IMR-90 (cell line): ENCODE measurements at regions not wholly inside any gene's neighbourhood (a gene's known extent, or its start where the extent isn't known, plus 50 kb on each side); places are given as distances from the start of the nearest gene placed in this dataset.

Source experiments
- ATAC-seq: fragments of 200-7000 bp; cut with Tn5 transposase; 2 replicates; pipeline ENCODE4 v1.9.1; 2020; ENCODE audit warnings: low read depth, mild to moderate bottlenecking, moderate library complexity
- BruUV-seq: library from RNA; stranded (reverse); fragments of 400-500 nt; replicated peaks from 2 replicates; lab custom pipeline; 2021; lab: Mats Ljungman, UMichigan
- CTCF ChIA-PET: fragments of 300-600 bp; formaldehyde crosslinking; extraction: SDS; loops from one replicate; lab custom pipeline; 2021; ENCODE audit warnings: antibody characterized with exemption; lab: Yijun Ruan, JAX
- POLR2A ChIA-PET: fragments of 300-600 bp; sonication (Branson Sonifier 250); formaldehyde crosslinking; loops from one replicate; lab custom pipeline; 2022; ENCODE audit warnings: antibody characterized with exemption; ENCODE audit not compliant: unreplicated experiment; lab: Charles Lee
- DNase-seq: peaks from one replicate; pipeline ENCODE4 v3.0.0; 2013
- H2AFZ ChIP-seq: replicated peaks from 2 replicates; pipeline ENCODE3; 2013; ENCODE audit warnings: low read length, mild to moderate bottlenecking; ENCODE audit not compliant: poor library complexity
- H2AK5ac ChIP-seq: 2 replicates; pipeline ENCODE4 v1.6.1; 2013; ENCODE audit warnings: low read depth, low read length, inconsistent platforms
- H2AK9ac ChIP-seq: replicated peaks from 2 replicates; pipeline ENCODE3; 2013; ENCODE audit warnings: mild to moderate bottlenecking, low read depth, low read length, moderate library complexity; ENCODE audit not compliant: poor library complexity
- H2BK120ac ChIP-seq: 2 replicates; pipeline ENCODE4 v1.6.1; 2013; ENCODE audit warnings: low read depth, low read length, inconsistent platforms
- H2BK15ac ChIP-seq: 3 replicates; pipeline ENCODE4 v1.6.1; 2013; ENCODE audit warnings: low read depth, low read length, inconsistent platforms
- H2BK20ac ChIP-seq: 2 replicates; pipeline ENCODE4 v1.6.1; 2013; ENCODE audit warnings: low read depth, mild to moderate bottlenecking, inconsistent platforms, low read length, moderate library complexity
- H2BK5ac ChIP-seq: 2 replicates; pipeline ENCODE4 v1.6.1; 2013; ENCODE audit warnings: mild to moderate bottlenecking, low read depth, low read length, inconsistent platforms; ENCODE audit not compliant: poor library complexity, severe bottlenecking
- H3K14ac ChIP-seq: replicated peaks from 2 replicates; pipeline ENCODE4 v1.6.1; 2013; ENCODE audit warnings: low read depth, low read length, inconsistent platforms
- H3K18ac ChIP-seq: 2 replicates; pipeline ENCODE4 v1.6.1; 2013; ENCODE audit warnings: low read depth, low read length, control low read depth
- H3K23ac ChIP-seq: 2 replicates; pipeline ENCODE4 v1.6.1; 2013; ENCODE audit warnings: low read depth, low read length, inconsistent platforms
- H3K27ac ChIP-seq: 2 replicates; pipeline ENCODE4 v1.5.1; 2013; ENCODE audit warnings: mild to moderate bottlenecking, control low read depth, low read length; ENCODE audit not compliant: insufficient read depth
- H3K27me3 ChIP-seq: 2 replicates; pipeline ENCODE4 v1.6.1; 2013; ENCODE audit warnings: low read length; ENCODE audit not compliant: control insufficient read depth, insufficient read depth
- H3K36me3 ChIP-seq: 2 replicates; pipeline ENCODE4 v1.6.1; 2013; ENCODE audit warnings: low read length, mixed read lengths; ENCODE audit not compliant: control insufficient read depth, insufficient read depth
- H3K4ac ChIP-seq: 2 replicates; pipeline ENCODE4 v1.6.1; 2013; ENCODE audit warnings: low read depth, low read length, inconsistent platforms
- H3K4me1 ChIP-seq: 2 replicates; pipeline ENCODE4 v1.6.1; 2013; ENCODE audit warnings: low read length, mixed read lengths; ENCODE audit not compliant: control insufficient read depth, insufficient read depth
- H3K4me2 ChIP-seq: 2 replicates; pipeline ENCODE4 v1.6.1; 2013; ENCODE audit warnings: low read depth, mild to moderate bottlenecking, control low read depth, low read length, moderate library complexity
- H3K4me3 ChIP-seq: 2 replicates; pipeline ENCODE4 v1.5.1; 2013; ENCODE audit warnings: low read depth, mild to moderate bottlenecking, control low read depth, low read length, moderate library complexity; ENCODE audit not compliant: insufficient read depth
- H3K56ac ChIP-seq: 2 replicates; pipeline ENCODE4 v1.6.1; 2013; ENCODE audit warnings: low read length, inconsistent platforms; ENCODE audit not compliant: insufficient read depth; ENCODE audit errors: extremely low read depth
- H3K79me1 ChIP-seq, 2 experiments: 2 replicates each; pipeline ENCODE4 v1.6.1; 2013; ENCODE audit warnings: low read length in 2 of 2, inconsistent platforms in 1 of 2, low read depth in 1 of 2
- H3K9ac ChIP-seq: 2 replicates; pipeline ENCODE4 v1.6.1; 2013; ENCODE audit warnings: low read depth, low read length, control low read depth
- H3K9me1 ChIP-seq: 2 replicates; pipeline ENCODE4 v1.6.1; 2013; ENCODE audit warnings: low read length, inconsistent platforms; ENCODE audit not compliant: insufficient read depth
- H3K9me3 ChIP-seq: 2 replicates; pipeline ENCODE4 v1.6.1; 2013; ENCODE audit warnings: low read length; ENCODE audit not compliant: control insufficient read depth, insufficient read depth
- H4K20me1 ChIP-seq: 2 replicates; pipeline ENCODE4 v1.6.1; 2013; ENCODE audit warnings: low read length, inconsistent platforms; ENCODE audit not compliant: insufficient read depth
- H4K5ac ChIP-seq: 2 replicates; pipeline ENCODE4 v1.6.1; 2013; ENCODE audit warnings: mild to moderate bottlenecking, low read depth, low read length, control low read depth
- H4K8ac ChIP-seq, 2 experiments: 2 replicates each; pipeline ENCODE4 v1.6.1; 2013; ENCODE audit warnings: low read depth in 2 of 2, low read length in 2 of 2, control low read depth in 1 of 2, inconsistent platforms in 1 of 2
- H4K91ac ChIP-seq: 2 replicates; pipeline ENCODE4 v1.6.1; 2013; ENCODE audit warnings: low read depth, low read length, inconsistent platforms; ENCODE audit not compliant: insufficient read depth
- MAFK ChIP-seq: IDR thresholded peaks from 2 replicates; pipeline ENCODE4 v1.6.1; 2012; ENCODE audit warnings: low read depth, low read length, improper control_type of control experiment
- WGBS, 2 experiments: methylation state at CpG; one replicate each; pipeline versions ENCODE4 v1.1.5 to v1.1.7; 2013; ENCODE audit warnings: missing lambda C conversion rate in 2 of 2; ENCODE audit not compliant: insufficient read length in 1 of 2; ENCODE audit errors: extremely low coverage in 2 of 2; 5-methylcytosine and 5-hydroxymethylcytosine counted together
- dilution Hi-C: fragments of 300-500 bp; cut with HindIII; formaldehyde crosslinking; loops from one replicate; pipeline ENCODE4 v1.14.3; 2018; ENCODE audit warnings: low sequenced_read_pairs; ENCODE audit not compliant: unreplicated experiment
- in situ Hi-C: fragments of 300-500 bp; cut with MboI; formaldehyde crosslinking; loops from 3 replicates; pipeline ENCODE4 v1.14.3; 2019; ENCODE audit warnings: low sequenced_read_pairs, inconsistent platforms, mixed read lengths
- intact Hi-C: fragments of 100-400 bp; cut with micrococcal nuclease; formaldehyde crosslinking; loops from 2 replicates; pipeline ENCODE4 v1.10.0; 2022

- TF ChIP-seq MAFK = no peak
- no peak for ATAC-seq
- CTCF ChIA-PET = no interaction called here
- Histone ChIP-seq H4K20me1 (no peaks in the 10 kb centered on the region), H4K8ac (no peak overlapping the region), H3K23ac (no peak overlapping the region), H3K4me3 (no peak overlapping the region), H2BK120ac (peak overlapping the region; percentile 38; the same call in 1 of the 2 replicates), H3K27ac (no peak overlapping the region), H3K79me1 (peaks cover 0 to 8% of the 10 kb centered on the region in 2 experiments; a peak in 1 of 4 replicates), H2BK5ac (peak overlapping the region; percentile 20), H3K4me2 (no peak overlapping the region), H3K4me1 (peaks cover 18% of the 10 kb centered on the region), H2BK15ac (no peak overlapping the region), H3K9me1 (peaks cover 6% of the 10 kb centered on the region), H3K56ac (no peak overlapping the region), H2AFZ (no peak overlapping the region), H3K9ac (no peak overlapping the region), H3K27me3 (no peaks in the 10 kb centered on the region), H2AK9ac (no peak overlapping the region), H2BK20ac (no peak overlapping the region), H4K5ac (no peak overlapping the region), H3K18ac (no peak overlapping the region; the same call in 1 of the 2 replicates), H3K9me3 (no peaks in the 10 kb centered on the region), H3K4ac (no peak overlapping the region), H3K14ac (no peak overlapping the region), H4K91ac (no peak overlapping the region; the same call in 1 of the 2 replicates), H2AK5ac (no peak overlapping the region), H3K36me3 (no peaks in the 10 kb centered on the region)
- no peak for DNase-seq
- BruUV-seq = no TSS peak
- POLR2A ChIA-PET = no interaction called here
- intact Hi-C loops = no loop called here
- in situ Hi-C loops = no loop called here
- no CpG with 5 or more reads among the region's 1 CpG for WGBS, 2 experiments
- dilution Hi-C loops = no loop called here
Measured at GRCh38 chr5:96123418-96123817, 161.8 kb upstream of the ELL2 start.
